ENCODE measurements at regions not wholly inside any gene's neighbourhood (a gene's known extent, or its start where the extent isn't known, plus 50 kb on each side); places are given as distances from the start of the nearest gene placed in this dataset.
"Not testable (repeated sequence)": the region's sequence is repeated elsewhere in the genome, so short reads cannot be mapped to it uniquely, and the experiment has no call there.

GRCh38 chr2:123826729-123827271 is 198.3 kb upstream of the CNTNAP5 start:
- DNase-seq = no peak

- DNase-seq = no peak
These were observed 185.8 kb upstream of the CNTNAP5 start for GRCh38 chr2:123839326-123839725.

GRCh38 chr2:123840016-123840415 is 185.1 kb upstream of the CNTNAP5 start:
- no peak for DNase-seq

- no peak for DNase-seq
These were observed 184.5 kb upstream of the CNTNAP5 start for GRCh38 chr2:123840574-123840973.

- DNase-seq = no peak
These were observed 173.8 kb upstream of the CNTNAP5 start for GRCh38 chr2:123851281-123851680.

- no peak for DNase-seq
These were observed 171.9 kb upstream of the CNTNAP5 start for GRCh38 chr2:123853161-123853560.

- DNase-seq = not testable (repeated sequence)
These were observed 166.1 kb upstream of the CNTNAP5 start for GRCh38 chr2:123859031-123859430.

- no peak for DNase-seq
These were observed 160.7 kb upstream of the CNTNAP5 start for GRCh38 chr2:123864416-123864815.

- DNase-seq = no peak
These were observed 154.7 kb upstream of the CNTNAP5 start for GRCh38 chr2:123870206-123870880.

GRCh38 chr2:123870881-123871276 is 154.2 kb upstream of the CNTNAP5 start:
- DNase-seq = no peak

- DNase-seq = no peak
These were observed 134.9 kb upstream of the CNTNAP5 start for GRCh38 chr2:123890148-123890547.

- no peak for DNase-seq
These were observed 130.9 kb upstream of the CNTNAP5 start for GRCh38 chr2:123894167-123894566.

GRCh38 chr2:123895651-123896050 is 129.4 kb upstream of the CNTNAP5 start:
- no peak for DNase-seq

- no peak for DNase-seq
These were observed 123.8 kb upstream of the CNTNAP5 start for GRCh38 chr2:123901256-123901655.

- no peak for DNase-seq
These were observed 118.7 kb upstream of the CNTNAP5 start for GRCh38 chr2:123906361-123906760.

GRCh38 chr2:123908522-123908921 is 116.6 kb upstream of the CNTNAP5 start:
- DNase-seq = no peak

GRCh38 chr2:123912171-123912570 is 112.9 kb upstream of the CNTNAP5 start:
- DNase-seq = no peak

- DNase-seq = no peak
These were observed 111.8 kb upstream of the CNTNAP5 start for GRCh38 chr2:123913143-123913735.

- no peak for DNase-seq
These were observed 109.7 kb upstream of the CNTNAP5 start for GRCh38 chr2:123915380-123915779.

- DNase-seq = no peak
These were observed 109.0 kb upstream of the CNTNAP5 start for GRCh38 chr2:123916051-123916450.

- DNase-seq = no peak
These were observed 108.6 kb upstream of the CNTNAP5 start for GRCh38 chr2:123916531-123916930.

- no peak for DNase-seq
These were observed 107.8 kb upstream of the CNTNAP5 start for GRCh38 chr2:123917241-123917640.

GRCh38 chr2:123928358-123928757 is 96.7 kb upstream of the CNTNAP5 start:
- DNase-seq = no peak

GRCh38 chr2:123935405-123935804 is 89.7 kb upstream of the CNTNAP5 start:
- DNase-seq = no peak
